ENCODE measurements at regions not wholly inside any gene's neighbourhood (a gene's known extent, or its start where the extent isn't known, plus 50 kb on each side); places are given as distances from the start of the nearest gene placed in this dataset.
"Not testable (repeated sequence)": the region's sequence is repeated elsewhere in the genome, so short reads cannot be mapped to it uniquely, and the experiment has no call there.

DNA sequence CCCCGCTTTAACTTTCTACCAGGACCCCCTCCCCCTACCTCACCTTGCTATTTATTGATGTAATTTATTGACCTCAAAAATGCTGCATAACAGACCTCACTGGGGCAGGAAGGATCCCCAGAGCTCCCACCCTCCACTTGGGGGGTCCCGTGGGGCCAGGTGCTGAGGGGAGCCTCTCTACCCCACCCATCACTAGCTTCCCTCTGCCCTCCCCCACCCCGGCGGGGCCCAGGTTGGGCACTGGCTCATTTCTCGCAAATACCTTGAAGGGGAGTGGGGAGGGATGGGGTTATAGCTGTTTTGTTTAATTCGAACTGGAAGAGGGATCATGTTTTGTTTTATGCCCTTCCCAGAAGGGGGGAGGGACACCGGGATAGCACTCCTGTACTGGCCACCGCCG, 125.8 kb downstream of the KLHL28 start:
- not testable (repeated sequence) for TF ChIP-seq RBM39 (optimal IDR thresholded peaks at IDR 0.05; ENCODE audit: low read depth, low read length); KLF13 (tag; IDR thresholded peaks at IDR 0.05; ENCODE audit: borderline replicate concordance, low read depth); HMG20A (CRISPR knock-in tag; conservative IDR thresholded peaks at IDR 0.05); POLR2A (conservative IDR thresholded peaks at IDR 0.05); ZKSCAN1 (IDR thresholded peaks at IDR 0.05; ENCODE audit: low read depth, low read length); ZNF224 (CRISPR knock-in tag; IDR thresholded peaks at IDR 0.05); TBP (optimal IDR thresholded peaks at IDR 0.05; ENCODE audit: low read depth, low read length); EP300 (IDR thresholded peaks at IDR 0.05; ENCODE audit: low read length)
- TF ChIP-seq, protein P1, sequence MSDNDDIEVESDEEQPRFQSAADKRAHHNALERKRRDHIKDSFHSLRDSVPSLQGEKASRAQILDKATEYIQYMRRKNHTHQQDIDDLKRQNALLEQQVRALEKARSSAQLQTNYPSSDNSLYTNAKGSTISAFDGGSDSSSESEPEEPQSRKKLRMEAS (CRISPR knock-in tag; IDR thresholded peaks at IDR 0.05), result not testable (repeated sequence)
- TF ChIP-seq, protein P2, sequence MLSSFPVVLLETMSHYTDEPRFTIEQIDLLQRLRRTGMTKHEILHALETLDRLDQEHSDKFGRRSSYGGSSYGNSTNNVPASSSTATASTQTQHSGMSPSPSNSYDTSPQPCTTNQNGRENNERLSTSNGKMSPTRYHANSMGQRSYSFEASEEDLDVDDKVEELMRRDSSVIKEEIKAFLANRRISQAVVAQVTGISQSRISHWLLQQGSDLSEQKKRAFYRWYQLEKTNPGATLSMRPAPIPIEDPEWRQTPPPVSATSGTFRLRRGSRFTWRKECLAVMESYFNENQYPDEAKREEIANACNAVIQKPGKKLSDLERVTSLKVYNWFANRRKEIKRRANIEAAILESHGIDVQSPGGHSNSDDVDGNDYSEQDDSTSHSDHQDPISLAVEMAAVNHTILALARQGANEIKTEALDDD (IDR thresholded peaks at IDR 0.05), result not testable (repeated sequence)
- TF ChIP-seq, protein P3, sequence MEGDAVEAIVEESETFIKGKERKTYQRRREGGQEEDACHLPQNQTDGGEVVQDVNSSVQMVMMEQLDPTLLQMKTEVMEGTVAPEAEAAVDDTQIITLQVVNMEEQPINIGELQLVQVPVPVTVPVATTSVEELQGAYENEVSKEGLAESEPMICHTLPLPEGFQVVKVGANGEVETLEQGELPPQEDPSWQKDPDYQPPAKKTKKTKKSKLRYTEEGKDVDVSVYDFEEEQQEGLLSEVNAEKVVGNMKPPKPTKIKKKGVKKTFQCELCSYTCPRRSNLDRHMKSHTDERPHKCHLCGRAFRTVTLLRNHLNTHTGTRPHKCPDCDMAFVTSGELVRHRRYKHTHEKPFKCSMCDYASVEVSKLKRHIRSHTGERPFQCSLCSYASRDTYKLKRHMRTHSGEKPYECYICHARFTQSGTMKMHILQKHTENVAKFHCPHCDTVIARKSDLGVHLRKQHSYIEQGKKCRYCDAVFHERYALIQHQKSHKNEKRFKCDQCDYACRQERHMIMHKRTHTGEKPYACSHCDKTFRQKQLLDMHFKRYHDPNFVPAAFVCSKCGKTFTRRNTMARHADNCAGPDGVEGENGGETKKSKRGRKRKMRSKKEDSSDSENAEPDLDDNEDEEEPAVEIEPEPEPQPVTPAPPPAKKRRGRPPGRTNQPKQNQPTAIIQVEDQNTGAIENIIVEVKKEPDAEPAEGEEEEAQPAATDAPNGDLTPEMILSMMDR (IDR thresholded peaks at IDR 0.05 in 2 of 3, conservative IDR thresholded peaks at IDR 0.05 in 1 of 3; ENCODE audit: insufficient read depth in 2 of 3, low read depth in 1 of 3, low read length in 3 of 3), result not testable (repeated sequence)
- TF ChIP-seq, protein P4, sequence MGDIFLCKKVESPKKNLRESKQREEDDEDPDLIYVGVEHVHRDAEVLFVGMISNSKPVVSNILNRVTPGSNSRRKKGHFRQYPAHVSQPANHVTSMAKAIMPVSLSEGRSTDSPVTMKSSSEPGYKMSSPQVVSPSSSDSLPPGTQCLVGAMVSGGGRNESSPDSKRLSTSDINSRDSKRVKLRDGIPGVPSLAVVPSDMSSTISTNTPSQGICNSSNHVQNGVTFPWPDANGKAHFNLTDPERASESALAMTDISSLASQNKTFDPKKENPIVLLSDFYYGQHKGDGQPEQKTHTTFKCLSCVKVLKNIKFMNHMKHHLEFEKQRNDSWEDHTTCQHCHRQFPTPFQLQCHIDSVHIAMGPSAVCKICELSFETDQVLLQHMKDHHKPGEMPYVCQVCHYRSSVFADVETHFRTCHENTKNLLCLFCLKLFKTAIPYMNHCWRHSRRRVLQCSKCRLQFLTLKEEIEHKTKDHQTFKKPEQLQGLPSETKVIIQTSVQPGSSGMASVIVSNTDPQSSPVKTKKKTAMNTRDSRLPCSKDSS (IDR thresholded peaks at IDR 0.05; ENCODE audit: low read depth, partially characterized antibody), result not testable (repeated sequence)
- TF ChIP-seq, protein P5, sequence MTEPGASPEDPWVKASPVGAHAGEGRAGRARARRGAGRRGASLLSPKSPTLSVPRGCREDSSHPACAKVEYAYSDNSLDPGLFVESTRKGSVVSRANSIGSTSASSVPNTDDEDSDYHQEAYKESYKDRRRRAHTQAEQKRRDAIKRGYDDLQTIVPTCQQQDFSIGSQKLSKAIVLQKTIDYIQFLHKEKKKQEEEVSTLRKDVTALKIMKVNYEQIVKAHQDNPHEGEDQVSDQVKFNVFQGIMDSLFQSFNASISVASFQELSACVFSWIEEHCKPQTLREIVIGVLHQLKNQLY (CRISPR knock-in tag; conservative IDR thresholded peaks at IDR 0.05), result not testable (repeated sequence)

Data from K562 (cell line).